Smooth muscle cell (in vitro differentiated cells): ENCODE measurements at regions not wholly inside any gene's neighbourhood (a gene's known extent, or its start where the extent isn't known, plus 50 kb on each side); places are given as distances from the start of the nearest gene placed in this dataset.

Experiments used
- DNase-seq: peaks from one replicate; lab custom pipeline; 2025; ENCODE audit not compliant: unreplicated experiment; lab: John Stamatoyannopoulos, UW
- H2AFZ ChIP-seq: fragments of 200-600 bp; sonication (generic); 2 replicates; pipeline ENCODE4 v1.6.0; 2016; ENCODE audit warnings: antibody characterized with exemption, low read depth, mild to moderate bottlenecking
- H3F3A ChIP-seq: fragments of 200-600 bp; sonication (generic); 2 replicates; pipeline ENCODE4 v1.6.0; 2017; ENCODE audit warnings: antibody characterized with exemption, low read depth
- H3K27ac ChIP-seq: fragments of 200-600 bp; sonication (generic); 2 replicates; pipeline ENCODE4 v1.5.1; 2016; ENCODE audit warnings: low read depth, mild to moderate bottlenecking
- H3K27me3 ChIP-seq: fragments of 200-600 bp; sonication (generic); 2 replicates; pipeline ENCODE4 v1.6.1; 2016; ENCODE audit warnings: low read depth, mild to moderate bottlenecking
- H3K36me3 ChIP-seq: fragments of 200-600 bp; sonication (generic); 2 replicates; pipeline ENCODE4 v1.5.1; 2016; ENCODE audit warnings: low read depth
- H3K4me1 ChIP-seq: fragments of 200-600 bp; sonication (generic); 2 replicates; pipeline ENCODE4 v1.5.1; 2016; ENCODE audit warnings: low read depth
- H3K4me2 ChIP-seq: fragments of 200-600 bp; sonication (generic); 2 replicates; pipeline ENCODE4 v1.6.0; 2016; ENCODE audit warnings: mild to moderate bottlenecking
- H3K4me3 ChIP-seq: fragments of 200-600 bp; sonication (generic); 2 replicates; pipeline ENCODE4 v1.5.1; 2016; ENCODE audit warnings: mild to moderate bottlenecking
- H3K79me2 ChIP-seq: fragments of 200-600 bp; sonication (generic); 2 replicates; pipeline ENCODE4 v1.6.0; 2016; ENCODE audit warnings: low read depth, mild to moderate bottlenecking
- H3K9ac ChIP-seq: fragments of 200-600 bp; sonication (generic); 2 replicates; pipeline ENCODE4 v1.6.0; 2016; ENCODE audit warnings: low read depth
- H3K9me3 ChIP-seq: fragments of 200-600 bp; sonication (generic); replicated peaks from 2 replicates; pipeline ENCODE4 v1.5.1; 2016; ENCODE audit warnings: low read depth
- H4K20me1 ChIP-seq: fragments of 200-600 bp; sonication (generic); 2 replicates; pipeline ENCODE4 v1.6.0; 2016; ENCODE audit warnings: low read depth
- CTCF ChIP-seq: fragments of 200-600 bp; sonication (generic); IDR thresholded peaks from 2 replicates; pipeline ENCODE4 v1.5.1; 2017; ENCODE audit warnings: borderline replicate concordance, mild to moderate bottlenecking, antibody characterized with exemption; ENCODE audit not compliant: insufficient read depth, poor library complexity, severe bottlenecking
- WGBS: methylation state at CpG from one replicate; pipeline ENCODE4 v1.1.7; 2016; ENCODE audit warnings: low lambda C conversion rate; 5-methylcytosine and 5-hydroxymethylcytosine counted together

- Histone ChIP-seq H3K27me3 (no peaks in the 10 kb centered on the region), H3K9ac (no peak overlapping the region), H3K4me2 (no peak overlapping the region), H3K79me2 (no peaks in the 10 kb centered on the region), H3F3A (no peaks in the 10 kb centered on the region), H4K20me1 (no peaks in the 10 kb centered on the region), H3K4me1 (no peaks in the 10 kb centered on the region), H3K4me3 (no peak overlapping the region), H2AFZ (no peak overlapping the region), H3K36me3 (no peaks in the 10 kb centered on the region), H3K27ac (no peak overlapping the region), H3K9me3 (no peaks in the 10 kb centered on the region)
- WGBS: 36% methylated on average over 3 of the region's 3 CpGs
- no peak for DNase-seq
- TF ChIP-seq CTCF: no peak
Measured at GRCh38 chr11:23490557-23491235, 630.4 kb upstream of the CCDC179 start.

DNA sequence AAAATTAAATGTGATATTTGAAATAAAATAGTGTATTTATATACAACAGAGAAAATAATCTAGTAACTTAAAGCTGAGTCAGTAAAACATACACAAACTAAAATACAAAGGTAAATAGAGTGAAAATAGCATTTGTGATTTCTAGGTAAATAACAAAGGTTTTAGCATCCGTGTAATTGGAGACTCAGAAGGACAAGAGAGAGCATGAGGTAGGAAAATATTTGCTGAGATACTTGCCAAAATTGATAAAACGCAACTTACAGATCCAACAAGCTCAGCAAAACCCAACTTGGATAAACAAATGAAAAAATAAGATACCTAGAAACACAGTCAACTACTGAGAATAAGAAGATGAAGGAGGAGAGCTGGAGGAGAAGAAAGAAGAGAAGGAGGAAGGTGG, 634.7 kb upstream of the CCDC179 start:
- Histone ChIP-seq H2AFZ (no peak overlapping the region), H3K9ac (no peak overlapping the region), H3K79me2 (no peaks in the 10 kb centered on the region), H4K20me1 (no peaks in the 10 kb centered on the region), H3K27ac (no peak overlapping the region), H3K4me2 (no peak overlapping the region), H3K27me3 (no peaks in the 10 kb centered on the region), H3K4me1 (no peaks in the 10 kb centered on the region), H3K36me3 (no peaks in the 10 kb centered on the region), H3K4me3 (no peak overlapping the region), H3F3A (no peaks in the 10 kb centered on the region), H3K9me3 (no peaks in the 10 kb centered on the region)
- DNase-seq: no peak
- 81% methylated on average over 2 of the region's 2 CpGs for WGBS
- no peak for TF ChIP-seq CTCF

GRCh38 chr11:23496340-23496739, 636.1 kb upstream of the CCDC179 start:
- H3F3A ChIP-seq: no peaks in the 10 kb centered on the region
- H3K4me1 ChIP-seq: no peaks in the 10 kb centered on the region
- TF ChIP-seq CTCF: no peak
- no peak overlapping the region for H3K4me3 ChIP-seq
- H3K79me2 ChIP-seq: no peaks in the 10 kb centered on the region
- no peak overlapping the region for H3K4me2 ChIP-seq
- no peaks in the 10 kb centered on the region for H3K27me3 ChIP-seq
- H3K9me3 ChIP-seq: no peaks in the 10 kb centered on the region
- H4K20me1 ChIP-seq: no peaks in the 10 kb centered on the region
- H3K9ac ChIP-seq: no peak overlapping the region
- no peak overlapping the region for H3K27ac ChIP-seq
- 84% methylated on average over 6 of the region's 6 CpGs for WGBS
- DNase-seq: no peak
- no peak overlapping the region for H2AFZ ChIP-seq
- H3K36me3 ChIP-seq: no peaks in the 10 kb centered on the region

DNA sequence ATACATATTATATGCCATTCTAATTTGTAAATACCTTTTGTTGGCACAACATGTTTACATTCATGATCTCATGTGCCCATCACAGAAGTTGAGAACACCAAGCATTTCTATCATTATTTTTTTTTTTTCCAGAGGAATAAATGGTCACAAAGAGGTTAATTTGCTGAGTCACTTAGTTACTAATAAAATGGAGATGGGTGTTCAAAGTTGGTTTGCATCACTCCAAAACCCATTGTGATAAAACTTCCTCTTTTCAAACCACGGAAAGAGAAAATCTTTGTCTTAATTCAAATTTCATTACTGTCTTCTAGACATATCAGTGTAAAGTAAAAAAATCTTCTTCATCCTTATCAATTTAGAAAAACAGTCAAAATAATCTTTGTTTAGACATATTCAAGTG, 636.8 kb upstream of the CCDC179 start:
- DNase-seq: no peak
- no peaks in the 10 kb centered on the region for H3K4me1 ChIP-seq
- TF ChIP-seq CTCF: no peak
- no peak overlapping the region for H3K9ac ChIP-seq
- 86% methylated on average over 1 of the region's 1 CpG for WGBS
- no peaks in the 10 kb centered on the region for H4K20me1 ChIP-seq
- no peak overlapping the region for H3K4me2 ChIP-seq
- no peak overlapping the region for H3K27ac ChIP-seq
- no peaks in the 10 kb centered on the region for H3F3A ChIP-seq
- no peaks in the 10 kb centered on the region for H3K27me3 ChIP-seq
- H2AFZ ChIP-seq: no peak overlapping the region
- H3K9me3 ChIP-seq: no peaks in the 10 kb centered on the region
- H3K4me3 ChIP-seq: no peak overlapping the region
- no peaks in the 10 kb centered on the region for H3K36me3 ChIP-seq
- H3K79me2 ChIP-seq: no peaks in the 10 kb centered on the region
